SK-N-SH treated with all-trans-retinoic acid at 6 μM for 48 hours (cell line): ENCODE measurements at regions not wholly inside any gene's neighbourhood (a gene's known extent, or its start where the extent isn't known, plus 50 kb on each side); places are given as distances from the start of the nearest gene placed in this dataset.

Experiments used
- ARNTL ChIP-seq: fragments of 450-650 bp; formaldehyde crosslinking; IDR thresholded peaks from 2 replicates; pipeline ENCODE4 v1.5.0; 2020; ENCODE audit warnings: low read depth, mild to moderate bottlenecking, moderate library complexity, borderline replicate concordance
- ESRRG ChIP-seq: fragments of 250-450 bp; sonication (Bioruptor Pico); IDR thresholded peaks from 2 replicates; pipeline ENCODE4 v1.6.1; 2021; ENCODE audit warnings: mild to moderate bottlenecking
- TCF4 ChIP-seq: fragments of 250-450 bp; sonication (Bioruptor Pico); IDR thresholded peaks from 2 replicates; pipeline ENCODE4 v1.8.0; 2021; ENCODE audit warnings: mild to moderate bottlenecking, moderate library complexity, borderline replicate concordance
- ZFP30 ChIP-seq: fragments of 450-650 bp; formaldehyde crosslinking; IDR thresholded peaks from 2 replicates; pipeline ENCODE4 v1.5.0; 2022; ENCODE audit warnings: mild to moderate bottlenecking, moderate library complexity
- TF ChIP-seq, protein P1 (sequence below): fragments of 250-450 bp; sonication (Bioruptor Pico); IDR thresholded peaks from 2 replicates; pipeline ENCODE4 v1.8.0; 2020; ENCODE audit warnings: mild to moderate bottlenecking, moderate library complexity, borderline replicate concordance

- TF ChIP-seq ZFP30 (no peak), TCF4 (no peak), ESRRG (CRISPR knock-in tag) (no peak), ARNTL (CRISPR knock-in tag) (no peak)
- TF ChIP-seq, protein P1, sequence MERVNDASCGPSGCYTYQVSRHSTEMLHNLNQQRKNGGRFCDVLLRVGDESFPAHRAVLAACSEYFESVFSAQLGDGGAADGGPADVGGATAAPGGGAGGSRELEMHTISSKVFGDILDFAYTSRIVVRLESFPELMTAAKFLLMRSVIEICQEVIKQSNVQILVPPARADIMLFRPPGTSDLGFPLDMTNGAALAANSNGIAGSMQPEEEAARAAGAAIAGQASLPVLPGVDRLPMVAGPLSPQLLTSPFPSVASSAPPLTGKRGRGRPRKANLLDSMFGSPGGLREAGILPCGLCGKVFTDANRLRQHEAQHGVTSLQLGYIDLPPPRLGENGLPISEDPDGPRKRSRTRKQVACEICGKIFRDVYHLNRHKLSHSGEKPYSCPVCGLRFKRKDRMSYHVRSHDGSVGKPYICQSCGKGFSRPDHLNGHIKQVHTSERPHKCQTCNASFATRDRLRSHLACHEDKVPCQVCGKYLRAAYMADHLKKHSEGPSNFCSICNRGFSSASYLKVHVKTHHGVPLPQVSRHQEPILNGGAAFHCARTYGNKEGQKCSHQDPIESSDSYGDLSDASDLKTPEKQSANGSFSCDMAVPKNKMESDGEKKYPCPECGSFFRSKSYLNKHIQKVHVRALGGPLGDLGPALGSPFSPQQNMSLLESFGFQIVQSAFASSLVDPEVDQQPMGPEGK (CRISPR knock-in tag), result no peak
These were observed 174.2 kb upstream of the HCCS start for GRCh38 chrX:10936976-10937375.
